HepG2 (cell line): ENCODE measurements at regions not wholly inside any gene's neighbourhood (a gene's known extent, or its start where the extent isn't known, plus 50 kb on each side); places are given as distances from the start of the nearest gene placed in this dataset.

Source experiments
- ATAC-seq: fragments of 200-7000 bp; cut with Tn5 transposase; 3 replicates; pipeline ENCODE4 v1.9.1; 2020; ENCODE audit warnings: mild to moderate bottlenecking, moderate library complexity
- BruUV-seq: library from RNA; stranded (reverse); fragments of 400-500 nt; replicated peaks from 2 replicates; lab custom pipeline; 2021; lab: Mats Ljungman, UMichigan
- CTCF ChIA-PET: fragments of 300-600 bp; formaldehyde crosslinking; extraction: SDS; loops from one replicate; lab custom pipeline; 2021; ENCODE audit warnings: low total read pairs, inconsistent platforms, low intra/inter-chr PET ratio; lab: Yijun Ruan, JAX
- POLR2A ChIA-PET: fragments of 350-600 bp; sonication (Branson Sonifier 250); formaldehyde crosslinking; loops from one replicate; lab custom pipeline; 2020; ENCODE audit warnings: antibody characterized with exemption, inconsistent platforms; lab: Yijun Ruan, JAX
- DNase-seq: peaks from one replicate; pipeline ENCODE4 v3.0.0-alpha.2; 2015; ENCODE audit warnings: low spot score
- FAIRE-seq: peaks from 3 replicates; lab custom pipeline; 2011; peaks lifted over from hg19 to GRCh38; lab: Jason Lieb, UNC
- H2AFZ ChIP-seq: one replicate; pipeline ENCODE4 v1.6.1; 2011; ENCODE audit warnings: low read length, inconsistent platforms
- H3K27ac ChIP-seq: fragments of 300-600 bp; 3 replicates; pipeline ENCODE4 v1.8.0; 2011; ENCODE audit warnings: mixed run types, mild to moderate bottlenecking, mixed read lengths, low read length, inconsistent platforms; ENCODE audit not compliant: insufficient read depth; ENCODE audit errors: extremely low read length
- H3K27me3 ChIP-seq, 2 experiments: fragments of 200-600 bp in 1 of 2; 2 replicates in 1 of 2; 3 replicates in 1 of 2; pipeline versions ENCODE4 v1.6.0 to v1.8.0; 2011; ENCODE audit warnings: low read length in 2 of 2, mild to moderate bottlenecking in 2 of 2, moderate library complexity in 2 of 2, inconsistent platforms in 1 of 2; ENCODE audit not compliant: insufficient read depth in 2 of 2, control insufficient read depth in 1 of 2
- H3K36me3 ChIP-seq, 2 experiments: fragments of 200-600 bp in 1 of 2; replicated peaks in 1 of 2; 2 replicates in 1 of 2; 3 replicates in 1 of 2; pipeline versions ENCODE4 v1.5.1 to v1.8.0; 2011; ENCODE audit warnings: low read length in 2 of 2, inconsistent platforms in 1 of 2; ENCODE audit not compliant: insufficient read depth in 2 of 2, control insufficient read depth in 1 of 2
- H3K4me1 ChIP-seq: 2 replicates; pipeline ENCODE4 v1.5.1; 2012; ENCODE audit warnings: low read length, inconsistent platforms; ENCODE audit not compliant: insufficient read depth
- H3K4me2 ChIP-seq: 2 replicates; pipeline ENCODE4 v1.6.0; 2011; ENCODE audit warnings: low read depth, low read length, inconsistent platforms
- H3K4me3 ChIP-seq, 3 experiments: fragments of 200-600 bp in 1 of 3; sonication (generic), shearing (Covaris generic) in 1 of 3; replicated peaks in 1 of 3; 2 replicates each; pipeline ENCODE4 v1.5.1; 2011 to 2016; ENCODE audit warnings: low read length in 3 of 3, inconsistent platforms in 2 of 3, low read depth in 2 of 3, mild to moderate bottlenecking in 2 of 3, control low read depth in 1 of 3, mixed read lengths in 1 of 3; ENCODE audit not compliant: insufficient read depth in 1 of 3
- H3K79me2 ChIP-seq: one replicate; pipeline ENCODE4 v1.6.1; 2011; ENCODE audit warnings: low read length, inconsistent platforms; ENCODE audit not compliant: insufficient read depth
- H3K9ac ChIP-seq: 2 replicates; pipeline ENCODE4 v1.6.0; 2011; ENCODE audit warnings: mild to moderate bottlenecking, low read depth, low read length, inconsistent platforms; ENCODE audit not compliant: insufficient read depth
- H3K9me3 ChIP-seq: 2 replicates; pipeline ENCODE4 v1.5.1; 2012; ENCODE audit warnings: mild to moderate bottlenecking, low read length
- H4K20me1 ChIP-seq: 2 replicates; pipeline ENCODE4 v1.6.0; 2011; ENCODE audit warnings: inconsistent platforms, mild to moderate bottlenecking, low read length, moderate library complexity; ENCODE audit not compliant: insufficient read depth
- ARID3A ChIP-seq: IDR thresholded peaks from 2 replicates; pipeline ENCODE4 v1.6.1; 2012; ENCODE audit warnings: low read depth, low read length, improper control_type of control experiment
- DMAP1 ChIP-seq: IDR thresholded peaks from 2 replicates; pipeline ENCODE4 v1.6.1; 2016
- HDAC2 ChIP-seq: sonication (generic); formaldehyde crosslinking; IDR thresholded peaks from 2 replicates; pipeline ENCODE4 v1.4.0; 2020; ENCODE audit warnings: missing genetic modification reagents
- HOXA7 ChIP-seq: sonication (generic); formaldehyde crosslinking; IDR thresholded peaks from 2 replicates; pipeline ENCODE4 v1.8.1; 2022; ENCODE audit warnings: mild to moderate bottlenecking, missing genetic modification reagents, moderate library complexity
- ISL2 ChIP-seq: sonication (generic); formaldehyde crosslinking; IDR thresholded peaks from 2 replicates; pipeline ENCODE4 v1.5.0; 2020; ENCODE audit warnings: missing genetic modification reagents
- JARID2 ChIP-seq: sonication (generic); formaldehyde crosslinking; IDR thresholded peaks from 2 replicates; pipeline ENCODE4 v1.8.1; 2023; ENCODE audit warnings: missing genetic modification reagents, inconsistent platforms; ENCODE audit not compliant: insufficient replicate concordance
- KLF11 ChIP-seq: IDR thresholded peaks from 2 replicates; pipeline ENCODE4 v1.6.1; 2016; ENCODE audit warnings: missing compliant biosample characterization
- LBX2 ChIP-seq: sonication (generic); formaldehyde crosslinking; IDR thresholded peaks from 2 replicates; pipeline ENCODE4 v1.5.0; 2020; ENCODE audit warnings: missing genetic modification reagents, mild to moderate bottlenecking, borderline replicate concordance
- MZF1 ChIP-seq: sonication (generic); formaldehyde crosslinking; IDR thresholded peaks from 2 replicates; pipeline ENCODE4 v1.8.1; 2023; ENCODE audit warnings: mild to moderate bottlenecking, missing genetic modification reagents, borderline replicate concordance
- NFIC ChIP-seq: IDR thresholded peaks from 2 replicates; pipeline ENCODE4 v1.6.1; 2012; ENCODE audit warnings: mild to moderate bottlenecking, low read length, inconsistent platforms
- NR0B2 ChIP-seq: sonication (generic); formaldehyde crosslinking; IDR thresholded peaks from 2 replicates; pipeline ENCODE4 v1.4.0; 2020; ENCODE audit warnings: mild to moderate bottlenecking, missing genetic modification reagents
- SP5 ChIP-seq: IDR thresholded peaks from 2 replicates; pipeline ENCODE4 v1.6.1; 2016; ENCODE audit warnings: low read depth, borderline replicate concordance
- TSC22D2 ChIP-seq: sonication (generic); formaldehyde crosslinking; IDR thresholded peaks from 2 replicates; pipeline ENCODE4 v1.5.1; 2020; ENCODE audit warnings: missing genetic modification reagents, mild to moderate bottlenecking, borderline replicate concordance
- ZNF484 ChIP-seq: sonication (generic); formaldehyde crosslinking; IDR thresholded peaks from 2 replicates; pipeline ENCODE4 v1.5.1; 2020; ENCODE audit warnings: mild to moderate bottlenecking, low read depth, missing genetic modification reagents, borderline replicate concordance
- ZNF709 ChIP-seq: sonication (generic); formaldehyde crosslinking; IDR thresholded peaks from 2 replicates; pipeline ENCODE4 v1.5.0; 2020; ENCODE audit warnings: mild to moderate bottlenecking, missing genetic modification reagents
- in situ Hi-C: cut with HindIII; loops from 2 replicates; pipeline ENCODE4 v1.10.0; 2017; ENCODE audit warnings: low pct_unique_long_range_greater_than_20kb; ENCODE audit not compliant: extremely low pct_ligation_motif_present
- intact Hi-C: fragments of 100-400 bp; cut with micrococcal nuclease; formaldehyde crosslinking; loops from one replicate; pipeline ENCODE4 v1.10.0; 2022; ENCODE audit not compliant: unreplicated experiment

GRCh38 chr3:84820906-84821305 is 137.9 kb upstream of the CADM2 start:
- H3K4me3 ChIP-seq, result no peak overlapping the region
- TF ChIP-seq TSC22D2 (CRISPR knock-in tag) (no peak), SP5 (CRISPR knock-in tag) (no peak), DMAP1 (CRISPR knock-in tag) (no peak), JARID2 (CRISPR knock-in tag) (no peak), KLF11 (no peak), HOXA7 (no peak), ARID3A (no peak), ISL2 (no peak), ZNF709 (CRISPR knock-in tag) (no peak), MZF1 (CRISPR knock-in tag) (no peak), NFIC (no peak), HDAC2 (no peak), NR0B2 (CRISPR knock-in tag) (no peak), LBX2 (CRISPR knock-in tag) (no peak), ZNF484 (no peak)
- no peaks in the 10 kb centered on the region for H3K36me3 ChIP-seq
- ATAC-seq (no peak), DNase-seq (no peak), FAIRE-seq (no peak)
- H2AFZ ChIP-seq, result no peak overlapping the region
- intact Hi-C loops, result no loop called here
- H3K27ac ChIP-seq, result no peak overlapping the region
- POLR2A ChIA-PET, result no interaction called here
- CTCF ChIA-PET, result no interaction called here
- no peaks in the 10 kb centered on the region for H3K79me2 ChIP-seq
- no peak overlapping the region for H3K9ac ChIP-seq
- no TSS peak for BruUV-seq
- H3K9me3 ChIP-seq, result no peaks in the 10 kb centered on the region
- H3K27me3 ChIP-seq, result no peaks in the 10 kb centered on the region
- no peaks in the 10 kb centered on the region for H3K4me1 ChIP-seq
- no peaks in the 10 kb centered on the region for H4K20me1 ChIP-seq
- H3K4me2 ChIP-seq, result no peak overlapping the region
- in situ Hi-C loops, result no loop called here
